ENCODE measurements at regions not wholly inside any gene's neighbourhood (a gene's known extent, or its start where the extent isn't known, plus 50 kb on each side); places are given as distances from the start of the nearest gene placed in this dataset.

- CTCF ChIA-PET (ENCODE audit: partially characterized antibody), result no interaction called here
- Histone ChIP-seq H2AFZ (ENCODE audit: low read length) (no peak overlapping the region), H3K18ac (ENCODE audit: extremely low read depth, low read length) (no peak overlapping the region)
These were observed 121.4 kb upstream of the MEF2C start for GRCh38 chr5:89004379-89004778.

More at GRCh38 chr5:89004379-89004778, 121.4 kb upstream of the MEF2C start:
- 95% methylated on average over 3 of the region's 3 CpGs; no CpG with 5 or more reads in 1 of the 2 experiments for WGBS, 2 experiments (ENCODE audit: extremely low coverage in 1 of 2, insufficient coverage in 1 of 2, insufficient read length in 1 of 2, insufficient replicate concordance in 2 of 2, low coverage in 1 of 2, low lambda C conversion rate in 2 of 2, missing lambda C conversion rate in 1 of 2)
- H3K9me3 ChIP-seq (ENCODE audit: insufficient read depth in 2 of 2, low read depth in 1 of 2, low read length in 1 of 2), result peaks cover 0 to 7% of the 10 kb centered on the region in 2 experiments; a peak in 1 of 4 replicates
- no peak overlapping the region for H2BK5ac ChIP-seq (ENCODE audit: low read depth, low read length)
- no peaks in the 10 kb centered on the region for H3K27me3 ChIP-seq (replicated peaks in 1 of 4; ENCODE audit: control insufficient read depth in 3 of 4, extremely low read depth in 1 of 4, insufficient read depth in 3 of 4, low read length in 3 of 4)
- H3K56ac ChIP-seq (replicated peaks; ENCODE audit: insufficient read length, low read depth, low read length), result no peak overlapping the region
- H2BK15ac ChIP-seq (ENCODE audit: low read length), result no peak overlapping the region
- no peak for FAIRE-seq
- POLR2A ChIA-PET (ENCODE audit: partially characterized antibody), result no interaction called here
- no peak overlapping the region for H3K23ac ChIP-seq (ENCODE audit: insufficient read length)
- H3K9ac ChIP-seq (replicated peaks in 1 of 4; ENCODE audit: extremely low read depth in 1 of 4, low read depth in 3 of 4, low read length in 3 of 4), result no peak overlapping the region
- H3K23me2 ChIP-seq (ENCODE audit: low read depth, low read length), result no peaks in the 10 kb centered on the region
- no peak overlapping the region for H2AK5ac ChIP-seq (ENCODE audit: low read depth, low read length)
- H3K4ac ChIP-seq (replicated peaks; ENCODE audit: insufficient read length, low read depth, low read length), result no peak overlapping the region
- no peak overlapping the region for H4K91ac ChIP-seq (replicated peaks; ENCODE audit: insufficient read length, low read length)
- no peak for TF ChIP-seq JUN (IDR thresholded peaks at IDR 0.05; ENCODE audit: low read depth, low read length)
- no peak for TF ChIP-seq RFX5 (IDR thresholded peaks at IDR 0.05; ENCODE audit: borderline replicate concordance, low read depth, low read length)
- no peak for TF ChIP-seq ZNF274 (IDR thresholded peaks at IDR 0.05; ENCODE audit: borderline replicate concordance, extremely low read depth, low read length)
- no peaks in the 10 kb centered on the region for H4K20me1 ChIP-seq (replicated peaks in 1 of 2; ENCODE audit: control insufficient read depth in 1 of 2, insufficient read depth in 2 of 2, low read length in 2 of 2)
- no peaks in the 10 kb centered on the region for H3K36me3 ChIP-seq (ENCODE audit: control insufficient read depth in 2 of 4, insufficient read depth in 4 of 4, low read length in 3 of 4)
- H3K27ac ChIP-seq (ENCODE audit: low read depth, low read length), result no peak overlapping the region
- no peak overlapping the region for H3K4me2 ChIP-seq (ENCODE audit: insufficient read depth in 1 of 2, low read depth in 2 of 2, low read length in 2 of 2)
- no peak overlapping the region for H4K5ac ChIP-seq (ENCODE audit: insufficient read length, low read depth, low read length)
- no peak for DNase-seq (ENCODE audit: low read depth in 1 of 2, low spot score in 2 of 2)
- H3K4me1 ChIP-seq (replicated peaks in 1 of 4; ENCODE audit: control insufficient read depth in 3 of 4, insufficient read depth in 4 of 4, low read length in 3 of 4), result no peaks in the 10 kb centered on the region
- H2BK20ac ChIP-seq (ENCODE audit: low read length), result no peak overlapping the region
- no peaks in the 10 kb centered on the region for H3K79me1 ChIP-seq (ENCODE audit: low read depth, low read length)
- no peak overlapping the region for H2BK12ac ChIP-seq (ENCODE audit: low read depth, low read length)
- H4K8ac ChIP-seq (ENCODE audit: extremely low read depth, insufficient read depth, low read length), result no peak overlapping the region
- H3K14ac ChIP-seq (ENCODE audit: insufficient read length), result no peak overlapping the region
- H2BK120ac ChIP-seq (replicated peaks; ENCODE audit: low read depth, low read length), result no peak overlapping the region
- H3K4me3 ChIP-seq (ENCODE audit: extremely low read depth in 1 of 4, insufficient read depth in 2 of 4, low read depth in 3 of 4, low read length in 4 of 4), result no peak overlapping the region
- no peaks in the 10 kb centered on the region for H3K79me2 ChIP-seq (ENCODE audit: control insufficient read depth in 1 of 2, insufficient read depth in 2 of 2, low read length in 2 of 2)
